GM19468 (cell line): ENCODE measurements at regions not wholly inside any gene's neighbourhood (a gene's known extent, or its start where the extent isn't known, plus 50 kb on each side); places are given as distances from the start of the nearest gene placed in this dataset.
"Not testable (repeated sequence)": the region's sequence is repeated elsewhere in the genome, so short reads cannot be mapped to it uniquely, and the experiment has no call there.

ENCODE experiments used
- ATAC-seq: cut with Tn5 transposase; IDR thresholded peaks from one replicate; pipeline ENCODE4 v1.9.1; 2021; ENCODE audit warnings: mild to moderate bottlenecking, moderate library complexity, moderate number of reproducible peaks; ENCODE audit not compliant: unreplicated experiment; ENCODE audit errors: extremely low read depth

GRCh38 chr7:68183176-68183575 lies 1186.5 kb downstream of the TYW1 start:
- ATAC-seq = no peak

- ATAC-seq = no peak
These were observed 1189.2 kb downstream of the TYW1 start for GRCh38 chr7:68185631-68186456.

DNA sequence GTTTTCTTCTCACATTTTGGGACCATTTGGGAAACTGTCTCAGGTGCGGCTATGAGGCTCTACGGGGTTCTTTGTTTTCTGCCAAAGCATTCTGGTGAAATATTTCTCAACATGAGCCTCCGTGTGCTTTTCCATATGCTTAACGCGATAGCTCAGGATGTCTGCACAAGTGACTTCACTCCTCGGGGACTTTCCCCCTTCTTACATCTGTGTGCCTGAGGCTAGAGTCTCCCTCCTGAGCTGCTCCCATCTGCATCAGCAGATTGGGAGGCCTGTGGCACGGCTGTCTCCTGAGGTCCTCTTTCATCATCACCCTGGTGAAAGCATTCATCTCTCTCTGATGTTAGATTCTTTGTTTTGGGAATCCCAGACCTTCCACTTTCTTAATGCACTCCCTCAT lies 1190.9 kb downstream of the TYW1 start:
- ATAC-seq = no peak

- no peak for ATAC-seq
These were observed 1196.3 kb downstream of the TYW1 start for GRCh38 chr7:68192941-68193340.

- ATAC-seq = not testable (repeated sequence)
These were observed 1199.0 kb downstream of the TYW1 start for GRCh38 chr7:68195642-68196041.

DNA sequence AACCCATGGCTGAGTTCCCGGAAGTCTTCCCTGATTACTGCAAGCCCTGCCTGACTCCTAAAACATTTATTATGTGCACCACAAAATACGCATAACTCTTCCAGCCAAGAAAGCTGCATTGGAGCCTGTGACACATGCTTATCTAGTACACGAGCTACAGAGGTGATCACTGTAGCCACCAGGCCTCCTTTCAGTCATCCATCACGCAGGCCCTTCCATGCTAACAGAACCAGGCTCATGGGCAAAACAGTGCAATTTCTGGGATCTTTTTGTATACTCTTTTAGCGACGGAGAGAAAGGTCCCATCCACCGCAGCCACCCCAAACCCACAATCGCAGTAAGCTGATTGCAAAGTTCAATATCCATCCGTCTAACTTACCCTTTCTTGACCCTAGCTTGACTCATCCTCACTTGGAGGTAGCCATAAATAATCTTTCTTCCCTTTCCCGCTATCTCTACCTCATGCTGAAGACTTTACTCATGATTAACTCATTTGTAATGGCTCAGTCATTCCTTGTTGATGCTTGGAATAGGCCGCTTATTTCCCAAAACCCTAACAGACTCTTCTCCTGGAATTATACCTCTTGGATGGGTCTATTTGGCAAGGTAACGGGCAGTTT lies 1203.5 kb downstream of the TYW1 start:
- no peak for ATAC-seq

DNA sequence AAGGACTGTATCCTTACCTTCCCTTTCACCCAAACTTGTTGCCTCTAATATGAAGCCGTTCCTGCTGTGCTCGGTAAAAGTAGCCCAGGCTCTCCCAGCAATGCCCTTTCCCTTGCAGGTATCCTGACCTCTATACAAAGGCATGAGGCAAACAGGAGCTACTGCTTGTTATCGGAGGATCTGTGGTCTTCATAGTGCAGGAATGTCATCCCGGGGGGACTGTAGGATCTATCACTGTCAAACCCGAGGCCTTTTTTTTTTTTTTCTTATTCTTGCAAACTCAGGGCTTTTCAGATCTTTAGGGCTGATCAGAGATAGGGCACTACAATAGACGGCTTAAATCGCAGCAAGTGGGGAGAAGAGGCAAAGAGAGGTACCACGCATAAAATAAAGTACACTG lies 1206.6 kb downstream of the TYW1 start:
- ATAC-seq = no peak

- ATAC-seq = no peak
These were observed 1209.2 kb downstream of the TYW1 start for GRCh38 chr7:68205826-68206225.

DNA sequence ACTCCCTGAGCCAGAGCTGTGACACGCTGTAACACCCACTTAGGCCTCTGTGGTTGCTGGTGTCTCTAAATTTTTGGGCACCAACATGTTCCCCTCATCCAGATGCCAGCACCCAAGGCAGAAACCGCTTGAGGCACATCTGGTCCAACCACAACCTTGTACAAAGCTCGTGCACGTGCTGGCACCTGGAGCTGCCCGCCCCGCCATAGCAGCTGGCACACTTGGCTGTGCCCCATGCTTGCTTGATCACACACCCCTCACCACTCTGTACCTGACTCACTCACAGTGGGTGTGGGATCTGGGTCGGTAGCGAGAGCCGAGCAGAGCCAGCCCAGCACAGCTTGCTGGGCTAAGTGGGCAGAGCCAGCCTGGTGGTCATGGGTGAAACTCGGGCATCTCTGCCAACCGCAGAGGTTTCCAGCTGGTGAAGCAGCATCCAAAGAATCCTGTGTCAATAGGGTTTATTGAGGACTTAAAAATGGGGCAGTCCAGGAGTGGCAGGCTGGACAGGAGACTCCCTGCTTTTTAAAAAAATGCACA lies 1210.4 kb downstream of the TYW1 start:
- ATAC-seq = no peak

DNA sequence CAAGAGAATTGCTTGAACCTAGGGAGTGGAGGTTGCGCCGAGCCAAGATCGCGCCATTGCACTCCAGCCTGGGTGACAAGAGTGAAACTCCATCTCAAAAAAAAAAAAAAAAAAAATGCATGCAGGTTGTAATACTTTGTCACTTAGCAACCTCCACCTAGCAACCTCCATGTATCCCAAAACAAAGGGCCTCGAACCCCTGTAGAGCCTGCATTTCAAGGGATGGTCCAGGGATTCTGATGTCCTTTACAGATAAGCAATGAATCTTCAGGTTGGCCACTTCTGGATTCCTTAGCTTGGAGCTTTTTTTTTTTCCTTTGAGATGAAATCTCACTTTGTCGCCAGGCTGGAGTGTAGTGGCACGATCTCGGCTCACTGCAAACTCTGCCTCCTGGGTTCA lies 1211.0 kb downstream of the TYW1 start:
- no peak for ATAC-seq

DNA sequence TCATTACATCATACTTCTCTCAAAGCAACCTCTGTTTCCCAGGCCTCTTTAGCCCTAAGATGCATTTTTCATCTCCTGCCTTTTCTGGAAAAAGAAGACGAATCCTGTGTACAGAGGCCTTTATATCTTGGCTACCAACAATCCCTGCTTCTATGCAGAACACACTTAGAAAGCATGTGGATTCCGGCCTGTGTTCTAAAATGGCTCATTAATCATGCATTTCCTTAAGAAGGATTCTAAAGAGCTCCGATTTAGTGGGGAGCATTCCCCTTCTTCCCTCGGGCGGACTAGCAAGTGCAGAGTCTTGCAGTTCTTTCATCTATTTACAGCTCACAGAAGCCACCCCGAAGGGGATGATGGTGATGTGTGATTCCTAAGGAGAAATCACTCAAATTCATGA lies 1212.9 kb downstream of the TYW1 start:
- no peak for ATAC-seq

DNA sequence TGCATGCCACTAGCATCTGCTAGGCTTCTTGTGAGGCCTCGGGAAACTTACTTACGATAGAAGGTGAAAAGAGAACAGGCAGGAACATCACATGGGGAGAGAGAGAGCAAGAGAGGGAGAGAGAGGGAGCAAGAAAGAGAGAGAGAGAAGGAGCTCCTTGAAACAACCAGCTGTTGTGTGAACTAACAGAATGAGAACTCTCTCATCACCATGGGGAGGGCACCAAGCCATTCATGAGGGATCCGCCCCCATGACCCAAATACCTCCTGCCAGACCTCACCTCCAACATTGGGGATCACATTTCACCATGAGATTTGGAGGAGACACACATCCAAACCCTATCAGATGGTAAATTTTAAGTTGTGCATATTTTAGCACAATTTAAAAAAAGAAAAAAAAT lies 1217.2 kb downstream of the TYW1 start:
- ATAC-seq = no peak

GRCh38 chr7:68216051-68216450 lies 1219.4 kb downstream of the TYW1 start:
- no peak for ATAC-seq

GRCh38 chr7:68217426-68217825 lies 1220.8 kb downstream of the TYW1 start:
- no peak for ATAC-seq

- no peak for ATAC-seq
These were observed 1221.8 kb downstream of the TYW1 start for GRCh38 chr7:68218461-68218860.

DNA sequence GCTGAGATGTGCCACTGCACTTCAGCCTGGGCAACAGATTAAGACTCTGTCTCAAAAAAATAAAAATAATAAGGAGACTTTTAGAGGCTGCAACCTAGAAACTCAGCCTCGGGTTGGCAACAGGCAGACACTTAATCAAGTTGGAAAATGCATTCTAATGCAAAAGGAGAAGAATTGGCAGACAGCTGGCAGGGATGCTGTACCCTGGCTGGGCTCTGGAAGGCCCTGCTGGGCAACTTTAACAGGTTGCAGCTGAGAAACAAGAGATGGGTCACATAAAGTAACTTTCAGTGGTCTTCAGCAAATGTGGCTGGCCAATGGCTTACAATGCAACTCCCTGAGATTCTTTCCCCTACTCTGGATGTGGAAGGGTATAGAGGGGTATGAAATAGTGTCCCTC lies 1225.7 kb downstream of the TYW1 start:
- no peak for ATAC-seq

DNA sequence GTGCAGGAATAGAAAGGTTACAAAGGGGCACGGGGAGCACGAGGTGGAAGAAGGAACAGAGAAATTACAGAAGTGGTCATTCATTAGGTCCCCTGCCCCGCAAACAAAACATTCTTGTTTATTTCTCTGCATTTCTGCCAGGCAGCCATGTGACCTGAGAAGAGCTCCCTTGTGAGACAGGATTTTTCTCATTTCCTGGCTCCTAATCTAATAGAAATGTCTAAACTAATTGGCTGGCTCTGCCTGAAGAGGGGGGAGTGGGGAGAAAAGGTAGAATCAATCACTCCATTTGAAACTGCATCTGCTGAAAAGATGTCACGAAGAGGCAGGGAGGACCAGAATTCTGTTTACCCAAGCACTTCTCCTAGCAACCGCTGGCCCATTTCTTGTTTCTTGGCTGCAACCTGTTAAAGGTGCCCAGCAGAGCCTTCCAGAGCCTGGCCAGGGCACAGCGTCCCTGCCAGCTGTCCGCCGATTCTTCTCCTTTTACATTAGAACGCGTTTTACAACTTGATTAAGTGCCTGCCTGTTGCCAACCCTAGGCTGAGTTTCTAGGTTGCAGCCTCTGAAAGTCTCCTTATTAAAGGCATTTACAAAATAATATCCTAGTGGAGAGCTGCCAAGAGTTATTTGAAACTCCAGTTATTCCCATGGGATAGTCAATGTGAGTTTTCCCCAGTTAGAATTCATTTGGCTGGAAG lies 1227.6 kb downstream of the TYW1 start:
- no peak for ATAC-seq

DNA sequence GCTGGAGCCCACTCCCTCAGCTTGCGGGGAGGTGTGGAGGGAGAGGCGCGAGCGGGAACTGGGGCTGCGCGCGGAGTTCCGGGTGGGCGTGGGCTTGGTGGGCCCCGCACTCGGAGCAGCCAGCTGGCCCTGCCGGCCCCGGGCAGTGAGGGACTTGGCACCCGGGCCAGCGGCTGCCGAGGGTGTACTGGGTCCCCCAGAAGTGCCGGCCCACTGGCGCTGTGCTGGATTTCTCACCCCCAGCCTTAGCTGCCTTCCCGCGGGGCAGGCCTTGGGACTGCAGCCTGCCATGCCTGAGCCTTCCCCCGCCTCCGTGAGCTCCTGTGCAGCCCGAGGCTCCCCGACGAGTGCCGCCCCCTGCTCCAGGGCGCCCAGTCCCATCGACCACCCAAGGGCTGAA lies 1234.4 kb downstream of the TYW1 start:
- ATAC-seq = not testable (repeated sequence)

- ATAC-seq = no peak
These were observed 1239.3 kb downstream of the TYW1 start for GRCh38 chr7:68235937-68236336.

GRCh38 chr7:68238204-68238805 lies 1241.7 kb downstream of the TYW1 start:
- ATAC-seq = no peak

- no peak for ATAC-seq
These were observed 1246.5 kb downstream of the TYW1 start for GRCh38 chr7:68243128-68243527.
